ENCODE measurements at regions not wholly inside any gene's neighbourhood (a gene's known extent, or its start where the extent isn't known, plus 50 kb on each side); places are given as distances from the start of the nearest gene placed in this dataset.

GRCh38 chr18:2082676-2083075, 488.6 kb downstream of the METTL4 start:
- DNase-seq = no peak

GRCh38 chr18:2083691-2084090, 487.6 kb downstream of the METTL4 start:
- DNase-seq = no peak

- no peak for DNase-seq
These were observed 484.9 kb downstream of the METTL4 start for GRCh38 chr18:2086439-2086838.

GRCh38 chr18:2087877-2088673, 483.2 kb downstream of the METTL4 start:
- DNase-seq = no peak

GRCh38 chr18:2089396-2089795, 481.9 kb downstream of the METTL4 start:
- no peak for DNase-seq

GRCh38 chr18:2091937-2092336, 479.4 kb downstream of the METTL4 start:
- DNase-seq = no peak

GRCh38 chr18:2096551-2096950, 474.8 kb downstream of the METTL4 start:
- no peak for DNase-seq

- DNase-seq = no peak
These were observed 470.6 kb downstream of the METTL4 start for GRCh38 chr18:2100694-2101213.

- no peak for DNase-seq
These were observed 469.3 kb downstream of the METTL4 start for GRCh38 chr18:2102022-2102421.

GRCh38 chr18:2103299-2103698, 468.0 kb downstream of the METTL4 start:
- DNase-seq = no peak

- DNase-seq = no peak
These were observed 466.5 kb downstream of the METTL4 start for GRCh38 chr18:2104620-2105462.

GRCh38 chr18:2108591-2108990, 462.7 kb downstream of the METTL4 start:
- DNase-seq = no peak

GRCh38 chr18:2111456-2111855, 459.8 kb downstream of the METTL4 start:
- DNase-seq = no peak

- no peak for DNase-seq
These were observed 458.8 kb downstream of the METTL4 start for GRCh38 chr18:2112435-2113045.

- DNase-seq = no peak
These were observed 457.0 kb downstream of the METTL4 start for GRCh38 chr18:2114289-2114688.

- no peak for DNase-seq
These were observed 456.5 kb downstream of the METTL4 start for GRCh38 chr18:2114765-2115164.

GRCh38 chr18:2121224-2121623, 450.1 kb downstream of the METTL4 start:
- DNase-seq = no peak

- no peak for DNase-seq
These were observed 448.2 kb downstream of the METTL4 start for GRCh38 chr18:2123077-2123476.

GRCh38 chr18:2134364-2134763, 436.9 kb downstream of the METTL4 start:
- no peak for DNase-seq

- DNase-seq = no peak
These were observed 436.0 kb downstream of the METTL4 start for GRCh38 chr18:2135309-2135708.

- DNase-seq = no peak
These were observed 432.8 kb downstream of the METTL4 start for GRCh38 chr18:2138552-2138951.

- no peak for DNase-seq
These were observed 431.6 kb downstream of the METTL4 start for GRCh38 chr18:2139691-2140090.

GRCh38 chr18:2143636-2144035, 427.7 kb downstream of the METTL4 start:
- no peak for DNase-seq

- DNase-seq = no peak
These were observed 426.5 kb downstream of the METTL4 start for GRCh38 chr18:2144811-2145210.
